HepG2 (cell line): ENCODE measurements at regions not wholly inside any gene's neighbourhood (a gene's known extent, or its start where the extent isn't known, plus 50 kb on each side); places are given as distances from the start of the nearest gene placed in this dataset.

Experiments used
- ATAC-seq: fragments of 200-7000 bp; cut with Tn5 transposase; 3 replicates; pipeline ENCODE4 v1.9.1; 2020; ENCODE audit warnings: mild to moderate bottlenecking, moderate library complexity
- BruUV-seq: library from RNA; stranded (reverse); fragments of 400-500 nt; replicated peaks from 2 replicates; lab custom pipeline; 2021; lab: Mats Ljungman, UMichigan
- CTCF ChIA-PET: fragments of 300-600 bp; formaldehyde crosslinking; extraction: SDS; loops from one replicate; lab custom pipeline; 2021; ENCODE audit warnings: low total read pairs, inconsistent platforms, low intra/inter-chr PET ratio; lab: Yijun Ruan, JAX
- POLR2A ChIA-PET: fragments of 350-600 bp; sonication (Branson Sonifier 250); formaldehyde crosslinking; loops from one replicate; lab custom pipeline; 2020; ENCODE audit warnings: antibody characterized with exemption, inconsistent platforms; lab: Yijun Ruan, JAX
- DNase-seq: peaks from one replicate; pipeline ENCODE4 v3.0.0-alpha.2; 2015; ENCODE audit warnings: low spot score
- FAIRE-seq: peaks from 3 replicates; lab custom pipeline; 2011; peaks lifted over from hg19 to GRCh38; lab: Jason Lieb, UNC
- H2AFZ ChIP-seq: one replicate; pipeline ENCODE4 v1.6.1; 2011; ENCODE audit warnings: low read length, inconsistent platforms
- H3K27ac ChIP-seq: fragments of 300-600 bp; 3 replicates; pipeline ENCODE4 v1.8.0; 2011; ENCODE audit warnings: mixed run types, mild to moderate bottlenecking, mixed read lengths, low read length, inconsistent platforms; ENCODE audit not compliant: insufficient read depth; ENCODE audit errors: extremely low read length
- H3K27me3 ChIP-seq, 2 experiments: fragments of 200-600 bp in 1 of 2; 2 replicates in 1 of 2; 3 replicates in 1 of 2; pipeline versions ENCODE4 v1.6.0 to v1.8.0; 2011; ENCODE audit warnings: low read length in 2 of 2, mild to moderate bottlenecking in 2 of 2, moderate library complexity in 2 of 2, inconsistent platforms in 1 of 2; ENCODE audit not compliant: insufficient read depth in 2 of 2, control insufficient read depth in 1 of 2
- H3K36me3 ChIP-seq, 2 experiments: fragments of 200-600 bp in 1 of 2; replicated peaks in 1 of 2; 2 replicates in 1 of 2; 3 replicates in 1 of 2; pipeline versions ENCODE4 v1.5.1 to v1.8.0; 2011; ENCODE audit warnings: low read length in 2 of 2, inconsistent platforms in 1 of 2; ENCODE audit not compliant: insufficient read depth in 2 of 2, control insufficient read depth in 1 of 2
- H3K4me1 ChIP-seq: 2 replicates; pipeline ENCODE4 v1.5.1; 2012; ENCODE audit warnings: low read length, inconsistent platforms; ENCODE audit not compliant: insufficient read depth
- H3K4me2 ChIP-seq: 2 replicates; pipeline ENCODE4 v1.6.0; 2011; ENCODE audit warnings: low read depth, low read length, inconsistent platforms
- H3K4me3 ChIP-seq, 3 experiments: fragments of 200-600 bp in 1 of 3; sonication (generic), shearing (Covaris generic) in 1 of 3; replicated peaks in 1 of 3; 2 replicates each; pipeline ENCODE4 v1.5.1; 2011 to 2016; ENCODE audit warnings: low read length in 3 of 3, inconsistent platforms in 2 of 3, low read depth in 2 of 3, mild to moderate bottlenecking in 2 of 3, control low read depth in 1 of 3, mixed read lengths in 1 of 3; ENCODE audit not compliant: insufficient read depth in 1 of 3
- H3K79me2 ChIP-seq: one replicate; pipeline ENCODE4 v1.6.1; 2011; ENCODE audit warnings: low read length, inconsistent platforms; ENCODE audit not compliant: insufficient read depth
- H3K9ac ChIP-seq: 2 replicates; pipeline ENCODE4 v1.6.0; 2011; ENCODE audit warnings: mild to moderate bottlenecking, low read depth, low read length, inconsistent platforms; ENCODE audit not compliant: insufficient read depth
- H3K9me3 ChIP-seq: 2 replicates; pipeline ENCODE4 v1.5.1; 2012; ENCODE audit warnings: mild to moderate bottlenecking, low read length
- H4K20me1 ChIP-seq: 2 replicates; pipeline ENCODE4 v1.6.0; 2011; ENCODE audit warnings: inconsistent platforms, mild to moderate bottlenecking, low read length, moderate library complexity; ENCODE audit not compliant: insufficient read depth
- AKAP8 ChIP-seq: sonication (generic); formaldehyde crosslinking; IDR thresholded peaks from 2 replicates; pipeline ENCODE4 v1.5.1; 2020; ENCODE audit warnings: mild to moderate bottlenecking, missing genetic modification reagents
- BRF2 ChIP-seq: sonication (generic); formaldehyde crosslinking; IDR thresholded peaks from 2 replicates; pipeline ENCODE4 v1.8.1; 2022; ENCODE audit warnings: mild to moderate bottlenecking, missing genetic modification reagents
- CENPT ChIP-seq: sonication (generic); formaldehyde crosslinking; IDR thresholded peaks from 2 replicates; pipeline ENCODE4 v1.8.0; 2022; ENCODE audit warnings: low read depth, mild to moderate bottlenecking, moderate library complexity, missing genetic modification reagents
- FOXA3 ChIP-seq: IDR thresholded peaks from 2 replicates; pipeline ENCODE4 v1.6.1; 2016; ENCODE audit warnings: missing genetic modification reagents, missing compliant biosample characterization
- FOXP1 ChIP-seq, 2 experiments: fragments of 450-650 bp in 1 of 2; IDR thresholded peaks; 2 replicates each; pipeline ENCODE4 v1.6.1; 2017 to 2018; ENCODE audit warnings: antibody characterized with exemption in 1 of 2
- NR2F6 ChIP-seq, 2 experiments: IDR thresholded peaks; 2 replicates each; pipeline ENCODE4 v1.6.1; 2016; ENCODE audit warnings: antibody characterized with exemption in 1 of 2, mild to moderate bottlenecking in 1 of 2
- PBX3 ChIP-seq: sonication (generic); formaldehyde crosslinking; IDR thresholded peaks from 2 replicates; pipeline ENCODE4 v1.8.1; 2023; ENCODE audit warnings: missing genetic modification reagents, inconsistent platforms, borderline replicate concordance
- PITX1 ChIP-seq: sonication (generic); formaldehyde crosslinking; IDR thresholded peaks from 2 replicates; pipeline ENCODE4 v1.5.1; 2020; ENCODE audit warnings: mild to moderate bottlenecking, missing genetic modification reagents
- STAT5B ChIP-seq: sonication (generic); formaldehyde crosslinking; IDR thresholded peaks from 2 replicates; pipeline ENCODE4 v1.4.0; 2020; ENCODE audit warnings: missing genetic modification reagents
- TARDBP ChIP-seq: sonication (generic); formaldehyde crosslinking; IDR thresholded peaks from 2 replicates; pipeline ENCODE4 v1.8.0; 2022; ENCODE audit warnings: mild to moderate bottlenecking, missing genetic modification reagents
- ZKSCAN5 ChIP-seq: sonication (generic); formaldehyde crosslinking; IDR thresholded peaks from 2 replicates; pipeline ENCODE4 v1.5.1; 2020; ENCODE audit warnings: mild to moderate bottlenecking, missing genetic modification reagents
- ZNF740 ChIP-seq: sonication (generic); formaldehyde crosslinking; IDR thresholded peaks from 2 replicates; pipeline ENCODE4 v1.4.0; 2020; ENCODE audit warnings: missing genetic modification reagents
- WGBS: methylation state at CpG from one replicate; pipeline ENCODE4 v1.1.6; 2017; ENCODE audit warnings: low lambda C conversion rate; 5-methylcytosine and 5-hydroxymethylcytosine counted together
- in situ Hi-C: cut with HindIII; loops from 2 replicates; pipeline ENCODE4 v1.10.0; 2017; ENCODE audit warnings: low pct_unique_long_range_greater_than_20kb; ENCODE audit not compliant: extremely low pct_ligation_motif_present
- intact Hi-C: fragments of 100-400 bp; cut with micrococcal nuclease; formaldehyde crosslinking; loops from one replicate; pipeline ENCODE4 v1.10.0; 2022; ENCODE audit not compliant: unreplicated experiment
- TF ChIP-seq, protein P1 (sequence below): sonication (generic); formaldehyde crosslinking; IDR thresholded peaks from 2 replicates; pipeline ENCODE4 v1.5.1; 2020; ENCODE audit warnings: mild to moderate bottlenecking, missing genetic modification reagents, moderate library complexity

DNA sequence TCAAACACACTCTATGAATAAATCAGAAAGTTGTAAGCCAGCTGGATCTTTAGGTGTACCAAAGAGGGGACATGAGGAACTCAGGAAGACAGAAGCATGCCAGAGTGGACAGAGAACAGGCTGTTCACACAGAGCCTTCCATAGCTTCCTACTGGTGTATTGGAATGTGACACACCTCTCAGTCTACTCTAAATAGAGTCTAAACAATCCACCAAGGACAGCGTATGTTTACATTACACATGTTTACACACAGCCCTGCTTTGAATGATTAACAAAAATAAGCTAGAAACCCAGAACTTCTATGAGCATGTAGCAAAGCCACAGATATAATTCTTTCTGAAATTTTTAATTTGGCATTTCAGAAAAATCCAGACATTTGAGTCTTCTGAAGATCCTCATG, 1279.0 kb upstream of the CDH8 start:
- FAIRE-seq (no peak), ATAC-seq (peak; percentile 100), DNase-seq (peak; percentile 36)
- no peak overlapping the region for H3K4me3 ChIP-seq
- intact Hi-C loops, result no loop called here
- H3K36me3 ChIP-seq, result no peaks in the 10 kb centered on the region
- H3K4me2 ChIP-seq, result no peak overlapping the region
- ChIA-PET CTCF (no interaction called here), POLR2A (no interaction called here)
- H2AFZ ChIP-seq, result no peak overlapping the region
- no peaks in the 10 kb centered on the region for H3K27me3 ChIP-seq
- in situ Hi-C loops, result loop anchor here (10.0 kb wide), 1 partner anchor 60 kb away; no protein-coding TSS in a partner anchor
- no peak overlapping the region for H3K27ac ChIP-seq
- H3K4me1 ChIP-seq, result peaks cover 11% of the 10 kb centered on the region
- no peaks in the 10 kb centered on the region for H4K20me1 ChIP-seq
- no peaks in the 10 kb centered on the region for H3K9me3 ChIP-seq
- H3K9ac ChIP-seq, result no peak overlapping the region
- WGBS, result 8% methylated on average over 1 of the region's 1 CpG
- no peaks in the 10 kb centered on the region for H3K79me2 ChIP-seq
- no TSS peak for BruUV-seq
- TF ChIP-seq AKAP8 (CRISPR knock-in tag) (no peak), ZNF740 (no peak), FOXA3 (CRISPR knock-in tag) (peak; percentile 48; the same call in 1 of the 2 replicates), TARDBP (no peak), CENPT (CRISPR knock-in tag) (no peak), FOXP1 (IDR thresholded peaks at IDR 0.05) (no peak), FOXP1 (CRISPR knock-in tag; IDR thresholded peaks at IDR 0.05) (peak; percentile 57; the same call in 1 of the 2 replicates)

GRCh38 chr16:63312346-63312745, 1276.1 kb upstream of the CDH8 start:
- intact Hi-C loops, result no loop called here
- no peak overlapping the region for H3K4me3 ChIP-seq
- CTCF ChIA-PET, result no interaction called here
- no peaks in the 10 kb centered on the region for H3K79me2 ChIP-seq
- no peaks in the 10 kb centered on the region for H3K27me3 ChIP-seq
- no peaks in the 10 kb centered on the region for H3K36me3 ChIP-seq
- H3K9ac ChIP-seq, result no peak overlapping the region
- no peak overlapping the region for H3K4me2 ChIP-seq
- FAIRE-seq, result no peak
- H3K27ac ChIP-seq, result no peak overlapping the region
- in situ Hi-C loops, result loop anchor here (10.0 kb wide), 1 partner anchor 58 kb away; no protein-coding TSS in a partner anchor
- POLR2A ChIA-PET, result no interaction called here
- no TSS peak for BruUV-seq
- no peaks in the 10 kb centered on the region for H3K9me3 ChIP-seq
- H4K20me1 ChIP-seq, result no peaks in the 10 kb centered on the region
- no peak for ATAC-seq
- no peak overlapping the region for H2AFZ ChIP-seq
- no peak for DNase-seq
- 8% methylated on average over 1 of the region's 1 CpG for WGBS
- H3K4me1 ChIP-seq, result peaks cover 11% of the 10 kb centered on the region
- TF ChIP-seq PBX3 (CRISPR knock-in tag) (no peak), STAT5B (CRISPR knock-in tag) (no peak), PITX1 (CRISPR knock-in tag) (no peak), ZKSCAN5 (CRISPR knock-in tag) (no peak), BRF2 (CRISPR knock-in tag) (no peak), NR2F6 (IDR thresholded peaks at IDR 0.05) (no peak), NR2F6 (CRISPR knock-in tag; IDR thresholded peaks at IDR 0.05) (no peak)
- TF ChIP-seq, protein P1, sequence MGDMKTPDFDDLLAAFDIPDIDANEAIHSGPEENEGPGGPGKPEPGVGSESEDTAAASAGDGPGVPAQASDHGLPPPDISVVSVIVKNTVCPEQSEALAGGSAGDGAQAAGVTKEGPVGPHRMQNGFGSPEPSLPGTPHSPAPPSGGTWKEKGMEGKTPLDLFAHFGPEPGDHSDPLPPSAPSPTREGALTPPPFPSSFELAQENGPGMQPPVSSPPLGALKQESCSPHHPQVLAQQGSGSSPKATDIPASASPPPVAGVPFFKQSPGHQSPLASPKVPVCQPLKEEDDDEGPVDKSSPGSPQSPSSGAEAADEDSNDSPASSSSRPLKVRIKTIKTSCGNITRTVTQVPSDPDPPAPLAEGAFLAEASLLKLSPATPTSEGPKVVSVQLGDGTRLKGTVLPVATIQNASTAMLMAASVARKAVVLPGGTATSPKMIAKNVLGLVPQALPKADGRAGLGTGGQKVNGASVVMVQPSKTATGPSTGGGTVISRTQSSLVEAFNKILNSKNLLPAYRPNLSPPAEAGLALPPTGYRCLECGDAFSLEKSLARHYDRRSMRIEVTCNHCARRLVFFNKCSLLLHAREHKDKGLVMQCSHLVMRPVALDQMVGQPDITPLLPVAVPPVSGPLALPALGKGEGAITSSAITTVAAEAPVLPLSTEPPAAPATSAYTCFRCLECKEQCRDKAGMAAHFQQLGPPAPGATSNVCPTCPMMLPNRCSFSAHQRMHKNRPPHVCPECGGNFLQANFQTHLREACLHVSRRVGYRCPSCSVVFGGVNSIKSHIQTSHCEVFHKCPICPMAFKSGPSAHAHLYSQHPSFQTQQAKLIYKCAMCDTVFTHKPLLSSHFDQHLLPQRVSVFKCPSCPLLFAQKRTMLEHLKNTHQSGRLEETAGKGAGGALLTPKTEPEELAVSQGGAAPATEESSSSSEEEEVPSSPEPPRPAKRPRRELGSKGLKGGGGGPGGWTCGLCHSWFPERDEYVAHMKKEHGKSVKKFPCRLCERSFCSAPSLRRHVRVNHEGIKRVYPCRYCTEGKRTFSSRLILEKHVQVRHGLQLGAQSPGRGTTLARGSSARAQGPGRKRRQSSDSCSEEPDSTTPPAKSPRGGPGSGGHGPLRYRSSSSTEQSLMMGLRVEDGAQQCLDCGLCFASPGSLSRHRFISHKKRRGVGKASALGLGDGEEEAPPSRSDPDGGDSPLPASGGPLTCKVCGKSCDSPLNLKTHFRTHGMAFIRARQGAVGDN, result no peak
